ENCODE measurements at regions not wholly inside any gene's neighbourhood (a gene's known extent, or its start where the extent isn't known, plus 50 kb on each side); places are given as distances from the start of the nearest gene placed in this dataset.

- TF ChIP-seq CHD7 (IDR thresholded peaks at IDR 0.05; ENCODE audit: insufficient replicate concordance, low read length) (no peak), SUZ12 (IDR thresholded peaks at IDR 0.05; ENCODE audit: low read length) (no peak), HDAC6 (IDR thresholded peaks at IDR 0.05; ENCODE audit: low read depth, low read length) (no peak), POLR2AphosphoS5 (IDR thresholded peaks at IDR 0.05; ENCODE audit: low read depth, low read length) (no peak), MAFK (IDR thresholded peaks at IDR 0.05; ENCODE audit: low read depth, low read length) (no peak), SIN3A (conservative IDR thresholded peaks at IDR 0.05 in 1 of 2, IDR thresholded peaks at IDR 0.05 in 1 of 2; ENCODE audit: low read depth in 1 of 2, low read length in 2 of 2) (no peak), GABPA (IDR thresholded peaks at IDR 0.05; ENCODE audit: borderline replicate concordance, insufficient read depth, low read length) (no peak), CBX8 (IDR thresholded peaks at IDR 0.05; ENCODE audit: borderline replicate concordance, low read depth, low read length) (no peak), SAP30 (IDR thresholded peaks at IDR 0.05; ENCODE audit: insufficient read depth, insufficient replicate concordance, low read length) (no peak), TEAD4 (IDR thresholded peaks at IDR 0.05; ENCODE audit: low read depth, low read length) (no peak)
- TF ChIP-seq, protein P1, sequence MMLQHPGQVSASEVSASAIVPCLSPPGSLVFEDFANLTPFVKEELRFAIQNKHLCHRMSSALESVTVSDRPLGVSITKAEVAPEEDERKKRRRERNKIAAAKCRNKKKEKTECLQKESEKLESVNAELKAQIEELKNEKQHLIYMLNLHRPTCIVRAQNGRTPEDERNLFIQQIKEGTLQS (IDR thresholded peaks at IDR 0.05; ENCODE audit: insufficient read depth, low read depth, low read length), result no peak
Observed at GRCh38 chr16:82396509-82396908, 226.5 kb upstream of the MPHOSPH6 start (continued).

Measured in H1 (cell line).